Activated CD8-positive, alpha-beta T cell treated with anti-CD3 and anti-CD28 coated beads, Interleukin-2, amount 10 ng/mL, durations not matched to agents 7 days and 5 days (primary cell): ENCODE measurements at regions not wholly inside any gene's neighbourhood (a gene's known extent, or its start where the extent isn't known, plus 50 kb on each side); places are given as distances from the start of the nearest gene placed in this dataset.

Experiments used
- ATAC-seq: fragments of 150-1000 bp; cut with Tn5 transposase; one replicate; pipeline ENCODE4 v1.10.0; 2021; ENCODE audit warnings: moderate library complexity
- CTCF ChIA-PET: fragments of 350-600 bp; sonication (Branson Sonifier 250); formaldehyde crosslinking; loops from one replicate; lab custom pipeline; 2021; ENCODE audit warnings: antibody characterized with exemption; lab: Charles Lee
- POLR2A ChIA-PET: fragments of 350-600 bp; sonication (Branson Sonifier 250); formaldehyde crosslinking; loops from one replicate; lab custom pipeline; 2021; ENCODE audit warnings: antibody characterized with exemption; lab: Charles Lee
- DNase-seq: peaks from one replicate; pipeline ENCODE4 v3.0.0-alpha.2; 2020
- H3K27ac Mint-ChIP-seq: one replicate; pipeline ENCODE4 v1.8.0; 2021; ENCODE audit warnings: mild to moderate bottlenecking, mixed read lengths
- H3K27me3 Mint-ChIP-seq: one replicate; pipeline ENCODE4 v1.8.0; 2021; ENCODE audit warnings: low read depth, mixed read lengths
- H3K36me3 Mint-ChIP-seq: one replicate; pipeline ENCODE4 v1.8.0; 2021; ENCODE audit warnings: low read depth, mixed read lengths
- H3K4me1 Mint-ChIP-seq: one replicate; pipeline ENCODE4 v1.8.0; 2021; ENCODE audit warnings: low read depth, mixed read lengths
- H3K4me3 Mint-ChIP-seq: one replicate; pipeline ENCODE4 v1.8.0; 2021; ENCODE audit warnings: mild to moderate bottlenecking, mixed read lengths
- H3K9me3 Mint-ChIP-seq: one replicate; pipeline ENCODE4 v1.8.0; 2022; ENCODE audit warnings: mixed read lengths; ENCODE audit not compliant: insufficient read depth

- no peak overlapping the region for H3K4me3 Mint-ChIP-seq
- ATAC-seq: no peak
- ChIA-PET CTCF (no interaction called here), POLR2A (no interaction called here)
- no peaks in the 10 kb centered on the region for H3K27me3 Mint-ChIP-seq
- H3K4me1 Mint-ChIP-seq: no peaks in the 10 kb centered on the region
- H3K9me3 Mint-ChIP-seq: no peaks in the 10 kb centered on the region
- H3K36me3 Mint-ChIP-seq: no peaks in the 10 kb centered on the region
- no peak overlapping the region for H3K27ac Mint-ChIP-seq
- DNase-seq: no peak
These were observed 888.3 kb downstream of the LTN1 start for GRCh38 chr21:28104346-28104745.

DNA sequence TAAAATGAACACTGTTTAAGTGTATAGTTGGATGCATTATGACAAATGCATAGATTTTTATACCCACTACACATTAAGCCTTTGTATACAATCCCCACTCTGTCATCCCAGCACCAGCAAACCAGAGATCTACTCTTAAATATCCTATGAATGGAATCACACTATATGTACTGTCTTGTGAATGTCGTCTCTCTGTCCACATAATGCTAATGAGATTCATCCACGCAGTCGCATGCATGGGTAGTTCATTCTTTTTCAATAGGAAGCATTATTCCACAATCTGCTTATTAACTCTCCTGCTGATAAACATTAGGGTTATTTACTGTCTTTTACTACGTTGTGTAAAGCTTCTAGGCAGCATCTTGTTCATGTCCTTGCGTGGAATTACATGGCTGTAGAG lies 892.3 kb downstream of the LTN1 start:
- Mint-ChIP-seq H3K27ac (no peak overlapping the region), H3K36me3 (no peaks in the 10 kb centered on the region), H3K4me1 (no peaks in the 10 kb centered on the region), H3K27me3 (no peaks in the 10 kb centered on the region), H3K9me3 (no peaks in the 10 kb centered on the region), H3K4me3 (no peak overlapping the region)
- POLR2A ChIA-PET: no interaction called here
- DNase-seq: no peak
- CTCF ChIA-PET: no interaction called here
- no peak for ATAC-seq

- Mint-ChIP-seq H3K4me3 (no peak overlapping the region), H3K36me3 (no peaks in the 10 kb centered on the region), H3K4me1 (no peaks in the 10 kb centered on the region), H3K27ac (no peak overlapping the region), H3K9me3 (no peaks in the 10 kb centered on the region), H3K27me3 (no peaks in the 10 kb centered on the region)
- CTCF ChIA-PET: no interaction called here
- POLR2A ChIA-PET: no interaction called here
- DNase-seq (no peak), ATAC-seq (no peak)
These were observed 893.5 kb downstream of the LTN1 start for GRCh38 chr21:28099001-28099705.

- Mint-ChIP-seq H3K4me1 (no peaks in the 10 kb centered on the region), H3K27ac (no peak overlapping the region), H3K27me3 (no peaks in the 10 kb centered on the region), H3K9me3 (no peaks in the 10 kb centered on the region), H3K36me3 (no peaks in the 10 kb centered on the region), H3K4me3 (no peak overlapping the region)
- no peak for ATAC-seq
- CTCF ChIA-PET: no interaction called here
- DNase-seq: no peak
- POLR2A ChIA-PET: no interaction called here
These were observed 901.2 kb downstream of the LTN1 start for GRCh38 chr21:28091466-28091865.

- Mint-ChIP-seq H3K4me3 (no peak overlapping the region), H3K9me3 (no peaks in the 10 kb centered on the region), H3K27ac (no peak overlapping the region), H3K27me3 (no peaks in the 10 kb centered on the region), H3K36me3 (no peaks in the 10 kb centered on the region), H3K4me1 (no peaks in the 10 kb centered on the region)
- no peak for ATAC-seq
- no peak for DNase-seq
- ChIA-PET CTCF (no interaction called here), POLR2A (no interaction called here)
These were observed 902.1 kb downstream of the LTN1 start for GRCh38 chr21:28090546-28090945.

GRCh38 chr21:28089599-28090441 lies 902.9 kb downstream of the LTN1 start:
- H3K4me3 Mint-ChIP-seq: no peak overlapping the region
- ChIA-PET POLR2A (no interaction called here), CTCF (interaction anchor here (1.3 kb wide), 1 partner anchor 655 kb away, joined by 3 read pairs; no protein-coding TSS in a partner anchor)
- ATAC-seq (no peak), DNase-seq (no peak)
- no peaks in the 10 kb centered on the region for H3K4me1 Mint-ChIP-seq
- no peaks in the 10 kb centered on the region for H3K27me3 Mint-ChIP-seq
- H3K36me3 Mint-ChIP-seq: no peaks in the 10 kb centered on the region
- no peaks in the 10 kb centered on the region for H3K9me3 Mint-ChIP-seq
- H3K27ac Mint-ChIP-seq: no peak overlapping the region

DNA sequence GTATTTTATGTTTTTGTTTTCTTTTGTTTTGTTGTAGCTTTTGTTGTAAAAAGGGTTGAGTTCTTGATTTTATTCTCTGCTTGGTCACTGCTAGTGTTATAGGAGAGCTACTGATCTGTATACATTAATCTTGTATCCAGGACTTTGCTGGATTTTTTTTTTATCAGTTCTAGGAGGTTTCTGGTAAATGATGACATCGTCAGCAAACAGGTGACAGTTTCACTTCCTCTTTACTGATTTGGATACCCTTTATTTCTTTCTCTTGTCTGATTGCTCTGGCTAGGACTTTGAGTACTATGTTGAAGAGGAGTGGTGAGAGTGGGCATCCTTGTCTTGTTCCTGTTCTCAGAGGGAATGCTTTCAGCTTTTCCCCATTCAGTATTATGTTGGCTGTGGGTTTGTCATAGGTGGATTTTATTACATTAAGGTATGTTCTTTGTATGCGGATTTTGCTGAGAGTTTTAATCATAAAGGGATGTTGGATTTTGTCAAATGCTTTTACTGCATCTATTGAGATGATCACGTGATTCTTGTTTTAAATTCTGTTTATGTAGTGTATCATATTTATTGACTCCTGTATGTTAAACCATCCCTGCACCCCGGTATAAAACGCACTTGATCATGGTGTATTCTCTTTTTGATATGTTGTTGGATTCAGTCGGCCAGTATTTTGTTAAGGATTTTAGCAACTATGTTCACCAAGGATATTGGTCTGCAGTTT lies 905.7 kb downstream of the LTN1 start:
- Mint-ChIP-seq H3K9me3 (no peaks in the 10 kb centered on the region), H3K4me1 (no peaks in the 10 kb centered on the region), H3K36me3 (no peaks in the 10 kb centered on the region), H3K27ac (no peak overlapping the region), H3K4me3 (no peak overlapping the region), H3K27me3 (no peaks in the 10 kb centered on the region)
- DNase-seq: no peak
- no peak for ATAC-seq
- ChIA-PET POLR2A (no interaction called here), CTCF (no interaction called here)

- H3K4me1 Mint-ChIP-seq: no peaks in the 10 kb centered on the region
- ChIA-PET CTCF (no interaction called here), POLR2A (no interaction called here)
- no peak overlapping the region for H3K27ac Mint-ChIP-seq
- DNase-seq: no peak
- H3K4me3 Mint-ChIP-seq: no peak overlapping the region
- H3K36me3 Mint-ChIP-seq: no peaks in the 10 kb centered on the region
- H3K27me3 Mint-ChIP-seq: no peaks in the 10 kb centered on the region
- no peak for ATAC-seq
- no peaks in the 10 kb centered on the region for H3K9me3 Mint-ChIP-seq
These were observed 907.7 kb downstream of the LTN1 start for GRCh38 chr21:28084951-28085350.

DNA sequence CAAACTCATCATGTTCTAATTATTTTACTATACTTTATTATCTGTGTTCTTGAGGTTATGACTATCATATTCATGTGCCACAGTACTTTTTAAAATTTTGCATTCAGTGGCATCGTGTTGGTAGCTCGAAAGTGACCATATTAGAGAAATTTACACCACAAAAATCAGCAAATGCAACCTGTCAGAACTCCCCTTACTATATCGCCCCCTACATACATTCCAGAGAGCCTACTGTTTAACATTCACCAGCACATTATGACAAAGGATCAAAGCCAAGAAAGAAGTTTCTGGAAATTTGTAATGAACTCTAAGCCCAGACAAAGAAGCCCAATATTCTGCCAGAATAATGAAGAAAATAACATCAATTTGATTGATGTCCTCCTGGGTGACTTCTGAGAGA lies 909.3 kb downstream of the LTN1 start:
- no peaks in the 10 kb centered on the region for H3K36me3 Mint-ChIP-seq
- DNase-seq (no peak), ATAC-seq (no peak)
- ChIA-PET CTCF (no interaction called here), POLR2A (no interaction called here)
- H3K4me1 Mint-ChIP-seq: no peaks in the 10 kb centered on the region
- no peaks in the 10 kb centered on the region for H3K27me3 Mint-ChIP-seq
- H3K9me3 Mint-ChIP-seq: no peaks in the 10 kb centered on the region
- no peak overlapping the region for H3K4me3 Mint-ChIP-seq
- H3K27ac Mint-ChIP-seq: no peak overlapping the region

DNA sequence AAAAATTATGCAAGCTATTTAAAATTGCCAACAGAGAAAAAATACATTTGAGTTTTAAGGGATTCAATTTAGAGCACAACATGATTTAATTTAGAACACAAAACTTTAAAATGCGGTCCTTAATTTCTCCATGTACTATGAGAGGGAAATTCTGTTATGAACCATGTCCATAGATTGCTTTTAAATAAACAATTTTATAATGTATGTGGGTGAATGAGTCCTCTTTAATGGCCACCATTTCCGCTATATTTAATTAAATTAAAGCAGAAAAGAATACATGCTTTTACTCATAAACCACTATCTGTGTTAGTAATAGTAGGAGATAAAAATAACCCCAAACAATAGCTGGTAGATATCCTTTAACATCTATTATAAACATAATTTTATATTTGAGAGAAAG lies 914.6 kb downstream of the LTN1 start:
- Mint-ChIP-seq H3K36me3 (no peaks in the 10 kb centered on the region), H3K9me3 (no peaks in the 10 kb centered on the region), H3K4me1 (no peaks in the 10 kb centered on the region), H3K27ac (no peak overlapping the region), H3K27me3 (no peaks in the 10 kb centered on the region), H3K4me3 (no peak overlapping the region)
- ChIA-PET CTCF (no interaction called here), POLR2A (no interaction called here)
- ATAC-seq (no peak), DNase-seq (no peak)

DNA sequence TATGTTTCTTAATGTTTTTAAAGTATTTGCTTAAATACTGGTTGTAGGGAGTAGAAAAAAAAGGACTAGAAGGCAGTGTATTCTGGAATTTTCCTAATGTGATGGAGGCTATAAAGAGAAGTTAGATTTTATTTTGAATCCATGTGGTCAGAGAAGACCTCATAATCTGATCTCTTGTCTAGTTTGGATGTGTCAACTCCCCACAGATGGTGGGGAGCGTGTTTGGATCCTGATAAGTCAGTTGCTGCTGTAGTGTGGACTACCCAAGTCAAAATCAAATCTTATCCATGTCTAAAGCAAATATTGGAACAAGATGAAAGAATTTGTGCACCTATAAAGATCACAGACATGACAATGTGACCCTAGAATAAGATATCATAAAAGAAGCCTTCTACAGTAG lies 918.0 kb downstream of the LTN1 start:
- ATAC-seq (no peak), DNase-seq (no peak)
- ChIA-PET CTCF (no interaction called here), POLR2A (no interaction called here)
- Mint-ChIP-seq H3K27ac (no peak overlapping the region), H3K27me3 (no peaks in the 10 kb centered on the region), H3K36me3 (no peaks in the 10 kb centered on the region), H3K9me3 (no peaks in the 10 kb centered on the region), H3K4me3 (no peak overlapping the region), H3K4me1 (no peaks in the 10 kb centered on the region)

- H3K9me3 Mint-ChIP-seq: no peaks in the 10 kb centered on the region
- H3K27ac Mint-ChIP-seq: no peak overlapping the region
- H3K4me1 Mint-ChIP-seq: no peaks in the 10 kb centered on the region
- no peaks in the 10 kb centered on the region for H3K27me3 Mint-ChIP-seq
- H3K4me3 Mint-ChIP-seq: no peak overlapping the region
- ChIA-PET CTCF (no interaction called here), POLR2A (no interaction called here)
- DNase-seq: no peak
- ATAC-seq: no peak
- H3K36me3 Mint-ChIP-seq: no peaks in the 10 kb centered on the region
These were observed 920.1 kb downstream of the LTN1 start for GRCh38 chr21:28072601-28073000.
